GM19035 (cell line): ENCODE measurements at regions not wholly inside any gene's neighbourhood (a gene's known extent, or its start where the extent isn't known, plus 50 kb on each side); places are given as distances from the start of the nearest gene placed in this dataset.
A peak's percentile ranks its signal among the peaks of the same experiment; 100 is the strongest.

Experiments
- ATAC-seq: cut with Tn5 transposase; IDR thresholded peaks from one replicate; pipeline ENCODE4 v1.9.1; 2021; ENCODE audit not compliant: unreplicated experiment

DNA sequence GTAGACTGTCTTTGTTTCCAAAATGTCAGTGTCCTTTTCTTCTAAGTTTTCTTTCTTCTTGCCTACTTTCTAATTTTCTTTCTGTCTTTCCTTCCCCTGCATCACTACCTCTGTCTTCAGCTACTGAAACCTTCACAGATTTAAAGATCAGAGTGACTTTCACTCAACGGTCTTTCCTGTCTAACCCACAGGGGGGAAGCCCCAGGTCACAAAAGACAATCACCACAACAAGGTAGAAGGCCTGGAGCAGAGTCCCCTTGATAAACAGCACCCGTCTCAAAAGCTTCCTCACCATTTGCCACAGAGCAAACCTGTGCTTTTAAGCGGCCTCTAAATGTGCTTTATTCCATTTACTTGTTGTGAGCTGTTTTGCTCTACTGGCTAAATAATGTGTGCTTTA lies 665.4 kb downstream of the BCL11A start:
- ATAC-seq = peak; percentile 92

DNA sequence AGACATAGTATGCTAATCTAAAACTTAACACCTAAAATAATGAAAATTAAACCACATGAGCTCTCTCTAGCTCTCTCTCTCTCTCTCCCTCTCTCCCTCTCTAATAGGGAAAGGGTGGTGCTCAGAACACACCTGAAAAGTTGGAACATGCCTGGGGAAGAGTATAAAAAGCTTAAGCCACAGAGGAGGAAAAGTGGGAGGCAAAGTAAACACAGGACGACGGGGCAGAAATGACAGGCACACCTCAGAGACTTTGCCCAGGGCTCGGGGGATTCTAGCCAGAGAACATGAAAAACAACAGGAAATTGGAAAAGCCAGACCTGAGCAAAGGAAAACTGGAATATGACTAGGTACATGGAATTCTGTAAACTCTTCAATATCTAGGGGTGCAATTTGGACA lies 666.1 kb downstream of the BCL11A start:
- ATAC-seq = no peak

DNA sequence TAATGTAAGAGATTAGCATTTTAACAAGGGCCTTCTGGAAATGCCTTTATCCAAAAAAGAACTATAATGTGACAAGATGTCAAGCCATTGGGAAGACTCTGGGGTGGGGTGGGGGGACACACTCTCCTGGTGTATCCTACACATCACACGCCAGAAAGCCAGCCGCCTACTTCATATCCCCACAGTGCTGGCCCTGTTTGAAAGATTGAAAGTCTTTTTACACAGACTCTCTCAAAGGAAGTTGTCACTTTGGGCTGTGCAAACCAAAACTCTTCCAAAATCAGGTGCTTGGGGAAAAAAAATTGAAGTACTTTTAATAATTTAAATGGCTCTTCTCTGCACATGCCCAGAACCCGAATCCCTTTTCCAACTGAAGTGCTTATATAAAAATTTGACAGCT lies 666.7 kb downstream of the BCL11A start:
- ATAC-seq = no peak

DNA sequence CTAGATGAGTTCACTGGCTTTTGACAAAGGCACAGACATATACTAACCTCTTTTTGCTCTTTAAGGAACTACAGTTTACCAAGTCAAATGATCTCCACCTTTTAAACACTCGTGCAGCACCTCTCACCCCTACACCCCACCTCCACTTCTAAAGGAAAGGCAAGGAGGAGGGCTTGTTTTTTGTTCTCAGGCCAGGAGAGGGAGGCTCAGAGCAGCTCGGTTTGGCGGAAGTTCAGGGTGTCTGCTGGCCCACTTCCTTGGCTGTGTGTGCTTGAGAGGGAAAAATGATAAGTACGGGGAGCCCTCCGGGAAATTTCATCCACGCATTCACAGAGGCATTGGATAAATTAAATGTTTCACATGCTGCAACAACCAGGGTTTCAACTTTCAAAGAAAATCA lies 667.9 kb downstream of the BCL11A start:
- no peak for ATAC-seq

DNA sequence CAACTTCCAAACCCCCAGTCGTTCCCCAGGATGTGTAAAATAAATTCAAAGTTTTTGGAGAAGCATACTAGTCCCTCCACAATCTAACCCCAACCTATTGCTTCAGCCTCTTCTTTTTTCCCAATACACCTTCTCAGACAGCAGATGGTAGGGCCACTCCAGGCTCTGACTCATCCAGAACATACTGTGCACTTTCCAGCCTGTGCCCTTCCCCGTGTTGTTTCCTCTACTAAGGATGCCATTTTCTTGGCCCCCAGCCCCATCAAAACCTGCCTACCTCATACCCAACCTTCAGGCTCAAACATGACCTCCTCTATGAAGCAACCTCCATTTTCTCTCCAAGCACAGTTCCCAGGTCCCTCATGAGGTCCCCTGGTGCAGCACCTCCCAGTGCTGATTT lies 669.3 kb downstream of the BCL11A start:
- ATAC-seq = no peak

DNA sequence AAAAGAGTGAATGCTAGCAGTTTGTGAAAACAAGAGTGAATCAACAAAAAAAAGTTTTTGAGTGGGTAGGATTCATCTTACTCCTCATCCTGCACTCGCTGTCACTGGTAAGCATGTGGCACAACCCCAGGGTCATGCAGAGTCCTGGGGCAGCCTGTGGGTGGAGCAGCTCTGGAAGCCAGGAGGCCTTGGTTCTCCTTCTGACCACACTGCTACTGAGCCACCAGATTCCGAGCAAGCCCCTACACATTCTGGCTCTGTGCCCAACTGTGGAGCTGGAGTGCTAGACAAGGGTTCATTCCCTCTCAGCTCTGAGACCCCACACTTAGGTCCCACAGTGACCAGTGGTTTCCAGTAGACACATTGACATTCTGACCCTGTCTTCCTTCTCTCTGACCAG lies 670.6 kb downstream of the BCL11A start:
- ATAC-seq = no peak

DNA sequence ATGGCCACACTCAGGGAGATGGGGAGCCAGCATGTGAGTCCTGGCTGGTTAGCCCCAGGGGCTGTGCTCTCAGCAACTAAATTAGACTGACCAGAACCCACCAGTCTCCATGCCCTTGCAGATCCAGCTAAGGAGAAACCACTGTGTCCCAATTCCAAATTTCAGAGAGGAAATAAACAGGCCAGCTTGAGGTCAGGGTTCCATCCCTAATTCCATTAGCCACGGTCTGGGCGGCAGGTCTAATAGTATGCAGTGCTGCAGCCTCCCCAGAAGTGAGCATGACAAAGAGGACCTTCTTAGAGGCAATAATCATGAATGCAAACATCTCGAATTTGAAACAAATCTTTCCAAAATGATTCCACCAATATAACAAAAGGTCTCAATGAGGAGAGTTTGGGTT lies 671.2 kb downstream of the BCL11A start:
- no peak for ATAC-seq

DNA sequence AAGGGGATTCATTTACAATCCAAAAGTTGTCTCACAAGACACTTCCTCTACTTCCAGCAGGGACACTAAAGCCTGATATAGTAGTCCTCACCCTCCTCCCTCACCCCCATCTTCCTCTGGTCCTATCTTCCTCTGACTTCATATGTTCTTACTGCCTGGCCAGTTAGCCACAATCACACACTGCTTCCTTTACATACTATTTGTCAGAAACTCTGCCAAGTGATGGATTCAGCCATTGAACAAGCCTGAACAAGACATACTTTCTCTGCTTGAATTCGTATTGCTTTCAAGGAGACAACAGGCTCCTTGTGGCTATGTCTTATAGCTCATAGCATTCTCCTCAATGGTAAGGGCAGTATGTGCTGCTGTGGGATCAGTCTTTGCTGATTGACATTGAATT lies 672.2 kb downstream of the BCL11A start:
- no peak for ATAC-seq

DNA sequence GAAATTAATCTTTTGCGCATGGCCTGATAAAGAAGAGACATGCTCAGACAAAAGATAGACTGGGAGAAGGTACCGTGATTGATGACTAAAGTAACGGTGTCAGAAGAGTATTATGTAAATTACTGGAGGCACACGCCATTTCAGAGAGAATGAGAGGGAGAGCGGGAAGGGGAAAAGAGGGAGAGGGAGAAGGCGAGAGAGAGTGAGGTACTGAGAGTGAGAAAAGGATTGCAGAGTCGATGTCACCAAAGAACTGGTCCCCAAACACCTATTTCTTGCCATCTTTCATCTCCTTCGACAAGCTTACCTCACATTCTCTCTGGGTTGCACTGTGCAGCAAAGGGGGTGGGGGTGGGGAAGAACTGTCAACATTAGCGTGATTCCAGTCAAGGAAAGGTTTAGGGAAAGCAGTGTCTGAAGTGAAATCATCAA lies 673.7 kb downstream of the BCL11A start:
- ATAC-seq = no peak

DNA sequence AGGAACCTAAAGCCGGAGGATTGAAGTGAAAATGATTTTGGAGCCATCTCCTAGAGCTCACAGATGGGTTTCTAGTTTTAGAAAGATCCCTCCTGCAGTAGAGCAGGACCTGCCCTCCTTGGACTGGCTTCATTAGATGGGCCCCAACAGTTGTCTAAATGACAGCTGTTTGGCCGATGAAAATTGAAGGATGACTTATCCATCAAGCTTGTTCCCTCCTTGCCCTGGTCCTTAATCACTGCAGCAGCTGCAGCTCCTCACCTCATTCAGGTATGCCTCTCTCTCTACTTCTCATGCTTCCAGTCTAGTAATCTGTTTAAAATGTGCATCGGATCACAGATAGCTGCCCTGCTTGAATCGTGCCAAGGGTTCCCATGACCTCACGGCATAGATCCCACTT lies 677.6 kb downstream of the BCL11A start:
- ATAC-seq = no peak

DNA sequence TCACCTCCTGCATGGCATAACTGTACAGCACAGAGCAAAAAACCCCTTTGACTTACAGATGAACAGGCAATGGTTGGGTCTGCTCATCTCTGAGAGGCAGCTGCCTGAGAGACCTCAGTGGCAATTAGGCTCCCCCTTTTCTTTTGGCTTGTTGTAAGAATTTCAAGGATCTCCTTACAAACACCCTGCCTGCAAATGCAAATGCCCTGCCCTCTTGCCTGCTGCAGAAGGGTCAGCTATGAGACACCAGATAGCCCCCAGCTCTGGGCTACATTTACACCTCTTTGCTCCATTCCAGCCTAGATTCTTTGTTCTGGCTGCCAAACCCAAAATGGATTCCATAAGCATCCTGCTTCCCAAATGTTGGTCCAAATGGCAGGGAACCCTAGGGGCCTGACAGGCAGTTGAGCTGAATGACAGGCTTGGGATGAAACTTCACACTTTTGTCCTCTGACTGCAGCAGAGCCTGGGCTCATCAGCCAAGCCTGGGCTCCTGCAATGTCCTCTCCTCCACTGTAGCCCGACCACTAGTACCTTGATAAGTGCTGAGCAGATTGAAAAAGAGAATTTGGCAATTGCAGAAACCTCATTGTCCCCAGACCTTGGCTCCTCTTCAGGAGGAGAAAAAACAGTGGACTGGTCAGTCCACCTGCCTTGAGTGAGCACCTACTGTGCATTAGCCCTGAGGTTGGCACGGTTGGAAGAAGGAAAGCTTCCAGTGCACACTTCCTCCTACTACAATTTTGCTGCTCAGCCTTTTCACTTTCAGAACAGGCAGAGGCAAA lies 678.3 kb downstream of the BCL11A start:
- no peak for ATAC-seq

DNA sequence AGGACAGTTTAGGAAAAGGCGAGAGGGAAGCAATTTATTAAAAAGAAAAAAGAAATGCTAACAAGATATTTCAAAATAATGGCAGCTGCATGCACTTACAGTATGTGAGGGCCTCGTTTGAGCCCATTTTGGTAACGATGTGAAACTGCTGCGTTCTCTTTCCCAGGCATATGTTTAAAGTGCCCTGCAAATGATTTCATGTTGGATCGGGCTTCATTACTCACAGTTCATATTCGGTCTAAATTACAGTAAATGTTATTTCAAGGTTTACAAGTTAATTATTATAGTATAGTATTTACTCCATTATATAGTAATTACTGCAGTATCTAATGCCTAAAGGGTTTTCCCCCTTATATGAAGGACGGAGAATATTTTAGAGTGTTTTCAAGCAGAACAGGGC lies 679.1 kb downstream of the BCL11A start:
- no peak for ATAC-seq

DNA sequence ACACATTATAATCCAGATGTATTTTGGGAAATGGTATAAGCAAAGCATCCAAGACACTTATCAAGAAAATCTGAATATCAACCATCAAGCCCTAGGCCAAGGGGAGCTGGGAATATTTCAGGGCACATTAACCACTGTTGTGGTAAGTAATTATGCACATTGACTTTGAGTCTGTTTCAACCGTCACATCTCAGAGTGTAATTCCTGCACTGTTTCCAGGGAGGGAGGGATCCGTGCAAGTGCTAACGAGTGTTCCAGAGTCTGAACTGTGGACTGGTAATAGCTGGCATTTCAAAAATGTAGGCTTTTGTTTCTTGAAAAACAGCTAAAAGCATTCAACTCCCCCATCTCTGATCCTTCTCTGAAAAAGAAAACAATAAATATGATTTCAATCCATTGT lies 681.6 kb downstream of the BCL11A start:
- ATAC-seq = no peak

DNA sequence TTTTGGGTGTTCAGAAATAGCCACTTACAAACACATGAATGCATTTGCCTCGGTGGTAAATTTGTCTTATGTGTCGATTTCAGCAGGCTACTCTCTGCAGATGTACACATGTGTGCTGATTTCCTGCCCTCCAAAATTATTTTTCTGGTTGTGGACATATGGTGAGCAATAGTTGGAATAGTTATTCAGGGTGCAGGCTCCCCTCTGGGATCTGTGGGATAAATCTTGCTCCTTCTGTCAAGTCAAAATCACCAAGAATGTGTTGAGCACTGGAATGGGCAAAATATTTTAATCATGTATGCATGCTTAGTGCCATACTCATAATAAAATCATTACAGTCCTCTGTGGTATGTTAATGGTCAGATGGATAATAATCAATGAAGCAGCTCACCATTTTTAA lies 684.5 kb downstream of the BCL11A start:
- ATAC-seq = no peak

DNA sequence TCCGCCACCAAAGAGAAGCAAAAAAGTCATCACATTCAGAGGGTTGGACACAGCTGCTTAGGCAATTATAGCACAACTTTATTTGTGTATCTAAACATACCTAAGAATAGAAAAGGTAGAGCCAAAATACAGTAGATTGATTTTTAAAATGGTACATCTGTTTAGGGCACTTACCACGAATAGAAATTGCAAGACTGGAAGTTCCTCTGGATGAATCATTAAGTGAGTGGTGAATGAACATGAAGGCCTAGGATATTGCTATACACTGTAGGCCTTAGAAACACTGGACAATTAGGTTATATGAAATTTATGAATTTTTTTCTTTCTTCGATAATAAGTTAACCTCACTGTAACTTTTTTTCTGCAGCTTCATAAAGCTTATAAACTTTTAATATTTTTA lies 687.0 kb downstream of the BCL11A start:
- ATAC-seq = no peak

DNA sequence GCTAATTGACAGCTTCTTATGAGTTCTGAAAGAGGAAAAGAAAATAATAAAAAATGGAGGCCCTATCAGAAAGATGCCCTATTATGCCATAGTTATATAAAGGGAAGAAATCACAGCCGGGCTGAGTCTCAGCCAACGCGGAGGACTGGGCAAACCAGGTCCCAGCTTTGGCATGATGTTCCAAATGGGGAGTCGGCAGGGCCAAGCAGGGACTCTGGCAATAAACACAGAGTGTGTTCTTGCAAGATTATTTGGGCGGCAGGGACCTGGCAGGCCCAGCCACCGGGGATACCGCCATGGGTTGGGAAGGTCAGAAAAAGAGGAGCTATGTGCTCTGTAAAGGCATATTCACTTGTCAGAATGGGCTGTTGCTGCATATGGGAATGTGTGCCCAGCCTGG lies 694.9 kb downstream of the BCL11A start:
- ATAC-seq = no peak

DNA sequence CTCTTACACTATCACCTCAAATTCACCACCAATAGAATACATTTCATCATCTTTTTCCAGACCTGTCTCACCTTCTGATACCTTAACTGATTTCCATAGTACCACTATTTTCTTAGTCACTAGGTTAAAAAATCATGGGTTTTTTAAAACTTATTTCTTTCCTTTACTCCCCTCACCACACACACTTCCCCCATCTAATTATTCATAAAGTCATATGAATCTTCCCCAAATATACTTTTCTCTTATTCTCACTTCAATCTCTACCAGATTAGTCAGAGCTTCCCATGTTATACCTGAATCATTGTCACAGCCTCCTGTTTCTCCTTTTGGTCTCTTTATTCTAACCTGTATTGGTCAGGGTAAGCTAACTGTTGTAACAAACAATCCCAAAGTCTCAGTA lies 696.3 kb downstream of the BCL11A start:
- ATAC-seq = no peak

DNA sequence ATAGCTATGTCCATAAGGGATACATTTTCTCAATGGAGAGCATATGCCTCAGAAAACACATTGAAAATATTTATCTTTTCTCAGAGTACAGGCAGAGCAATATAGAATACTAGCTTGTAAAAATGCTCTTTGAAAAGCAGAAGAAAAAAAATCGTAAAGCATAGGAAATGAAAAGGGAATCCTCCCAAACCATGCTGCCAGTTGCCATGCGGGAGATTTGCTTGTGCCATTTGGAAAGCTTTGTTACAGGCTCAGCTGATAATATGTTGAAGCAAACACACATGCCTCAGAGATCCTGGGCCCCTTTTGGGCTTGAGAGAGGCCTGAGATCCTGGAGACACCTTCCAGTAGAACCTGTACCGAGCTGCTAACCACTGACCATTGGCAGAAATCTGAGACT lies 697.1 kb downstream of the BCL11A start:
- no peak for ATAC-seq

DNA sequence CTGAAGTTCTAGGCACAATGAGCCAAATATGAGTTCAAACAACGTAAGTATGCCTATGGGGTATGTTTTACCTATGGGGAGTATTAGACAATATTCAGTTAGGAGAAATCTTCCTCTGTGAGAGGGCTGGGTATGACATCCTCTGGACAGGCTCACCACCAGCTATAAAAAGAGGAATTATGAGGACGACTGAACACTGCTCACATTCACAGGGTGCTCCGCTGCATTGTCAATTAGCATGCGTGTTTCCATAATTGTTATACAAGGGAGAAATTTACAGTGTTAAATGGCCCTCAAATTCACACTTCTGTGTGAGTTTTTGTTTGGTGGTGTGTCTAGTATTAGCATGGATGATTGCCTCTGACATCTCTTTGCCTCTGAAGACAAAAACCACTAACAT lies 700.4 kb downstream of the BCL11A start:
- ATAC-seq = no peak

DNA sequence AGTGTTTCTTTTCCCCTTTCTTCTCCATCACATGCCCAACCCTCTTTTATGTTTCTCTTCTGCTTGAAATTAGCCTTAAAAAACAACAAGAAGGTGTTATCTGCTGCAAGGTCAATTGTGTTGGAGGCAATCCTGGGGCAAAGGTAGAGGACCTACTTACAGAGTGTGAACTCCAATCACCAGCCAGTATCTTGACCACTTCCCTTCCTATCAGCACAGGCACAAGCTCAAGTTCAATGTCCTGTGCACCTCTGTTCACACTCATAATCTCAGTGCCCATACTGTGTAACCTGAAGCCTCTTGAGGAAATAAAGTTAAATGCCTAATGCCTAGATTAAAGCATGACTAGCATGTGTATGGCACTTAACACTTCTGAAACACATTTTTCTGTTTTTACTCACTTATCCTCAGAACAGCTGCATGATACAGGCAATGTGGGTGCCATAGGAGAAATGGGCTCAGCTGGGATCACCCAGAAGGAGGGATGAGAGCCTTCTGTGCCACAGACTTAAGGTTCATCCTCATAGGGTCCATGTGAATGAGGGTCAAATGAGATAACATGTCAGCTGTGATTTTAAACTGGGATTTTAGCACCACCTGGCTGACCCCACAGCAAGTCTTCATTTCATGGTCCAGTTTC lies 701.5 kb downstream of the BCL11A start:
- no peak for ATAC-seq

DNA sequence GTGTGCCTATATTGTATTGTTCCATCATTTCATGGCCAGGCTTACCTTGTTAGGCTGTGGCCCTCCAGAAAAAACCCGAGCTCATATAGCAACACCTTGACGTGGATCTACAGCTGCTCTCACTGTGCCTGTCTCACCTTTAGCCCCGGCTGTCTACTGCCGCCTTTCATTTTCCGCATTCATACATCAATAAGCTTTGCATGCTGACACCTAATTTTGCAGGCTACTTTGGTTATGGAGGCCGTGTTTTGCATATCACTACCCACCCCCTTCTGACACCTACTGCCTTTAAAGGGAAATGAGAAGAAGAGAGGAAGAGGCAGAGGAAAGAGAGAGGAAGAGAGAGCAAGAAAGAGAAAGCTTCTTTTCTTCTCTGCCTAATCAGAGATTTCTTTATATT lies 702.9 kb downstream of the BCL11A start:
- no peak for ATAC-seq

DNA sequence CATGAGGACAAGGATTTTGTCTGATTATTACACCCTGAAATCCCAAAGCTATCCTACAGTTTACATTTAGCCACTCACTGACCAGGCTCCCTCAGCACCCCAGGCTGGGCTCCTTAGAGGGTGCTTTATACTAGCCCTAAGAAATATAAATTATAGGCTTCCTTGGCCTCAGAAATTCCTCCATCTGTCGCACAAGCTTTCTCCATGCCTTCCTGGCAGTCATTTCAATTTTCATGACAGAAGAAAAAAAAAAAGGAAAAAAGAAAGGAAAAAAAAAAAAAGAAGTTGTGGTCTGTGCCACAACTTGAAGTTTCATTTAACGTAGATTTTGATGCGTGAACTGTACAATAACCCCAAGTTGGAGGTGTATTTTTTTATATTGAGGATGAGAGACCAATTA lies 719.5 kb downstream of the BCL11A start:
- ATAC-seq = no peak

DNA sequence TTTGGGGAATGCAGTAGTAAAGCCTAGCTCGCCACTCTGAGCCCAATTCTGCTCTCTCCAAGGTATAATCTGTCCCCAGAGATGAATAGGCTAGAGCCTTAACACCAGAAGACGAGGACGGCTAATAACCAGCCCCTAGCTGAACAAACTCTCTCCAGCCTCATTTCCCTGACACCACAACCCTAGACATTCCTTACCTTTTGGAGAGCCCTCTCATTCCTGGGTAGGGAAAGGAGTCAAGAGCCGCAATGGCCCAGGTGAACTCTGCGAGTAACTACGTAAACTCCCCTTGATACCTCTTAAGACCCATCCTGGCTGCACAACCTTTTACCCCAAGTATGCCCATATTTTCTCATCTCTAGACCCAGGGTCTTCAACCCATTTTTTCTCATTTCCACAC lies 722.9 kb downstream of the BCL11A start:
- ATAC-seq = no peak
